CD14-positive monocyte (primary cell): ENCODE measurements at regions not wholly inside any gene's neighbourhood (a gene's known extent, or its start where the extent isn't known, plus 50 kb on each side); places are given as distances from the start of the nearest gene placed in this dataset.

ENCODE experiments used
- DNase-seq, 3 donors: peaks; one replicate each; pipeline ENCODE4 v3.0.0-alpha.2; 2011 to 2022
- H2AFZ ChIP-seq: 2 replicates; pipeline ENCODE4 v1.6.0; 2012; ENCODE audit warnings: mild to moderate bottlenecking, low read depth, low read length, inconsistent platforms; ENCODE audit not compliant: insufficient read depth, poor library complexity, severe bottlenecking
- H3K27ac ChIP-seq, 2 donors: 1 replicate in 1 of 2; 2 replicates in 1 of 2; pipeline ENCODE4 v1.5.1; 2012 to 2013; ENCODE audit warnings: low read length in 2 of 2, control low read depth in 1 of 2, inconsistent platforms in 1 of 2, low read depth in 1 of 2, mild to moderate bottlenecking in 1 of 2
- H3K27me3 ChIP-seq, 2 donors: one replicate each; pipeline versions ENCODE4 v1.6.0 to v1.6.1; 2011 to 2013; ENCODE audit warnings: low read length in 2 of 2; ENCODE audit not compliant: control insufficient read depth in 2 of 2, insufficient read depth in 2 of 2
- H3K36me3 ChIP-seq, 2 donors: replicated peaks in 1 of 2; 1 replicate in 1 of 2; 2 replicates in 1 of 2; pipeline versions ENCODE4 v1.5.1 to v1.6.1; 2012 to 2013; ENCODE audit warnings: low read length in 2 of 2, control low read depth in 1 of 2, inconsistent platforms in 1 of 2, mild to moderate bottlenecking in 1 of 2; ENCODE audit not compliant: insufficient read depth in 2 of 2, control insufficient read depth in 1 of 2
- H3K4me1 ChIP-seq, 2 donors: 1 replicate in 1 of 2; 2 replicates in 1 of 2; pipeline versions ENCODE4 v1.5.1 to v1.6.1; 2012 to 2013; ENCODE audit warnings: low read length in 2 of 2, control low read depth in 1 of 2, inconsistent platforms in 1 of 2, mild to moderate bottlenecking in 1 of 2, moderate library complexity in 1 of 2; ENCODE audit not compliant: insufficient read depth in 2 of 2, control insufficient read depth in 1 of 2
- H3K4me2 ChIP-seq: replicated peaks from 2 replicates; pipeline ENCODE3; 2012; ENCODE audit warnings: low read length, moderate library complexity, mild to moderate bottlenecking; ENCODE audit not compliant: poor library complexity, severe bottlenecking; ENCODE audit errors: extremely low read depth
- H3K4me3 ChIP-seq, 3 experiments: fragments of 200-600 bp in 1 of 3; sonication (generic) in 1 of 3; replicated peaks in 1 of 3; 1 replicate in 2 of 3; 2 replicates in 1 of 3; pipeline ENCODE4 v1.5.1; 2011 to 2013; ENCODE audit warnings: low read length in 3 of 3, mild to moderate bottlenecking in 3 of 3, control low read depth in 2 of 3, low read depth in 2 of 3, inconsistent platforms in 1 of 3, moderate library complexity in 1 of 3
- H3K79me2 ChIP-seq: 2 replicates; pipeline ENCODE4 v1.6.0; 2012; ENCODE audit warnings: mild to moderate bottlenecking, control low read depth, inconsistent platforms, low read length, moderate library complexity; ENCODE audit not compliant: insufficient read depth
- H3K9ac ChIP-seq: 2 replicates; pipeline ENCODE4 v1.6.0; 2017; ENCODE audit warnings: low read length, mild to moderate bottlenecking; ENCODE audit not compliant: insufficient read depth, poor library complexity, severe bottlenecking
- H3K9me3 ChIP-seq, 2 donors: replicated peaks in 1 of 2; 1 replicate in 1 of 2; 2 replicates in 1 of 2; pipeline versions ENCODE4 v1.5.1 to v1.6.1; 2012 to 2013; ENCODE audit warnings: low read length in 2 of 2, control low read depth in 1 of 2; ENCODE audit not compliant: control insufficient read depth in 1 of 2, insufficient read depth in 1 of 2
- H4K20me1 ChIP-seq: 2 replicates; pipeline ENCODE4 v1.6.0; 2012; ENCODE audit warnings: mild to moderate bottlenecking, low read length, control low read depth, moderate library complexity; ENCODE audit not compliant: insufficient read depth
- H3K27ac Mint-ChIP-seq, 7 donors: one replicate each; pipeline ENCODE4 v1.8.0; 2020; ENCODE audit warnings: mild to moderate bottlenecking in 7 of 7, mixed read lengths in 7 of 7, moderate library complexity in 6 of 7, inconsistent platforms in 2 of 7
- H3K27me3 Mint-ChIP-seq, 3 donors: one replicate each; pipeline ENCODE4 v1.8.0; 2021 to 2022; ENCODE audit warnings: low read depth in 3 of 3, mild to moderate bottlenecking in 3 of 3, mixed read lengths in 3 of 3, moderate library complexity in 3 of 3, inconsistent platforms in 1 of 3
- H3K36me3 Mint-ChIP-seq, 2 donors: one replicate each; pipeline ENCODE4 v1.8.0; 2020; ENCODE audit warnings: mixed read lengths in 2 of 2, inconsistent platforms in 1 of 2, mild to moderate bottlenecking in 1 of 2
- H3K4me1 Mint-ChIP-seq: one replicate; pipeline ENCODE4 v1.8.0; 2020; ENCODE audit warnings: mild to moderate bottlenecking, mixed read lengths
- H3K4me3 Mint-ChIP-seq, 2 donors: one replicate each; pipeline ENCODE4 v1.8.0; 2020; ENCODE audit warnings: mild to moderate bottlenecking in 2 of 2, mixed read lengths in 2 of 2, moderate library complexity in 1 of 2
- H3K9me3 Mint-ChIP-seq, 7 donors: one replicate each; pipeline ENCODE4 v1.8.0; 2020 to 2022; ENCODE audit warnings: mixed read lengths in 7 of 7, mild to moderate bottlenecking in 6 of 7, moderate library complexity in 6 of 7, inconsistent platforms in 2 of 7
- WGBS: methylation state at CpG from one replicate; pipeline ENCODE4 v1.1.5; 2013; ENCODE audit warnings: missing lambda C conversion rate; ENCODE audit not compliant: insufficient coverage; 5-methylcytosine and 5-hydroxymethylcytosine counted together
- intact Hi-C, 2 donors: fragments of 100-400 bp; cut with micrococcal nuclease; formaldehyde crosslinking; loops; one replicate each; pipeline versions ENCODE4 v1.15.0 to v1.15.1; 2023
- TF ChIP-seq, protein P1 (sequence below): fragments of 200-600 bp; IDR thresholded peaks from one replicate; pipeline ENCODE4 v1.8.0; 2022; ENCODE audit warnings: antibody characterized with exemption, mild to moderate bottlenecking

DNA sequence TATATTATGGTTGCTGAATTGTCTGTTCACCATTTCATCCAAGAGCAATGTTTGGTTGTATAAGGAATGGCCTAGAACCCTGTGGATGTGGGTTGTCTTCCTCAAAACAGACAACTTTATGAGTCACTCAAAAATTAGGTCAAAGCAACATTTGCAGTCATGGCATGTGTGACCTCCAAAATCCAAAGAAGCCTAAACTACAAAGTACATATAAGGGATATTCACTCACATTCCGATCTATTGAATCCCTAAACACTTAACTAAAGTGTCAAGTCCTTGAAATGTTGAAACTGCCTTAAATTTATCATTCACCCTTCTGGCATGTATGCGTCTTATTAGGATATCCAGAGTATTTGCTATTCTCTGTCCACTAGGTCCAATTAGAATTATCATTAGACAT, 491.5 kb downstream of the NUF2 start:
- no peak overlapping the region for H3K9ac ChIP-seq
- TF ChIP-seq, protein P1, sequence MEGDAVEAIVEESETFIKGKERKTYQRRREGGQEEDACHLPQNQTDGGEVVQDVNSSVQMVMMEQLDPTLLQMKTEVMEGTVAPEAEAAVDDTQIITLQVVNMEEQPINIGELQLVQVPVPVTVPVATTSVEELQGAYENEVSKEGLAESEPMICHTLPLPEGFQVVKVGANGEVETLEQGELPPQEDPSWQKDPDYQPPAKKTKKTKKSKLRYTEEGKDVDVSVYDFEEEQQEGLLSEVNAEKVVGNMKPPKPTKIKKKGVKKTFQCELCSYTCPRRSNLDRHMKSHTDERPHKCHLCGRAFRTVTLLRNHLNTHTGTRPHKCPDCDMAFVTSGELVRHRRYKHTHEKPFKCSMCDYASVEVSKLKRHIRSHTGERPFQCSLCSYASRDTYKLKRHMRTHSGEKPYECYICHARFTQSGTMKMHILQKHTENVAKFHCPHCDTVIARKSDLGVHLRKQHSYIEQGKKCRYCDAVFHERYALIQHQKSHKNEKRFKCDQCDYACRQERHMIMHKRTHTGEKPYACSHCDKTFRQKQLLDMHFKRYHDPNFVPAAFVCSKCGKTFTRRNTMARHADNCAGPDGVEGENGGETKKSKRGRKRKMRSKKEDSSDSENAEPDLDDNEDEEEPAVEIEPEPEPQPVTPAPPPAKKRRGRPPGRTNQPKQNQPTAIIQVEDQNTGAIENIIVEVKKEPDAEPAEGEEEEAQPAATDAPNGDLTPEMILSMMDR: no peak
- no peak overlapping the region for H2AFZ ChIP-seq
- Mint-ChIP-seq H3K4me3 (no peak overlapping the region), H3K27ac (no peak overlapping the region), H3K27me3 (peaks cover 0 to 2% (median under 1%) of the 10 kb centered on the region in 3 donors), H3K9me3 (peaks cover 0 to 4% (median 2%) of the 10 kb centered on the region in 7 donors), H3K4me1 (no peaks in the 10 kb centered on the region), H3K36me3 (no peaks in the 10 kb centered on the region)
- H3K36me3 ChIP-seq: no peaks in the 10 kb centered on the region
- WGBS: no CpG with 5 or more reads among the region's 2 CpGs
- no peaks in the 10 kb centered on the region for H3K27me3 ChIP-seq
- H3K9me3 ChIP-seq: no peaks in the 10 kb centered on the region
- DNase-seq: no peak
- no peaks in the 10 kb centered on the region for H4K20me1 ChIP-seq
- H3K4me2 ChIP-seq: no peak overlapping the region
- intact Hi-C loops: no loop called here
- H3K79me2 ChIP-seq: no peaks in the 10 kb centered on the region
- no peaks in the 10 kb centered on the region for H3K4me1 ChIP-seq
- no peak overlapping the region for H3K27ac ChIP-seq
- no peak overlapping the region for H3K4me3 ChIP-seq

DNA sequence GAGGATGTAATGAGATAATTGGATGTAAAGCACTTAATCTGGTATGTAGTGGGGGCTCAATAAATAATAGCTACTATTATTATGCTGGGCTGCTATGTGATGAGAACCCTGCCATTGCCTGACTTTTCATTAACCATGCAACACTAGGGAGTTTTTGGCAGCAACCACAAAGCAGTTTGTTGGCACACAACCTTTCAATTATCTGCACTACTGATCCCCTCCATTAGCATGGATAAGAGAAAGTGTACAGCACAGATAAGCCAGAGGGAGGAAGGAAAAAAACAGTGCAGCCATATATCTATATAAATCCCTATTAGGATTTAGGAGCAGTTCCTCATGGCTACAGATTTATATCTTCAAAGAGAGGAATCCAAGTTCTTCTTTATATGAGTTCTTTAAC, 498.5 kb downstream of the NUF2 start:
- Mint-ChIP-seq H3K4me3 (no peak overlapping the region), H3K36me3 (no peaks in the 10 kb centered on the region), H3K27me3 (peaks cover 2% of the 10 kb centered on the region in 3 donors), H3K4me1 (no peaks in the 10 kb centered on the region), H3K9me3 (peaks cover 0 to 3% (median 0%) of the 10 kb centered on the region in 7 donors), H3K27ac (no peak overlapping the region)
- H3K79me2 ChIP-seq: no peaks in the 10 kb centered on the region
- no peaks in the 10 kb centered on the region for H4K20me1 ChIP-seq
- H2AFZ ChIP-seq: no peak overlapping the region
- H3K27ac ChIP-seq: no peak overlapping the region
- TF ChIP-seq, protein P1: no peak
- no peaks in the 10 kb centered on the region for H3K4me1 ChIP-seq
- no peak overlapping the region for H3K9ac ChIP-seq
- intact Hi-C loops: no loop called here
- DNase-seq: no peak
- H3K4me2 ChIP-seq: no peak overlapping the region
- H3K9me3 ChIP-seq: no peaks in the 10 kb centered on the region
- H3K36me3 ChIP-seq: no peaks in the 10 kb centered on the region
- H3K27me3 ChIP-seq: no peaks in the 10 kb centered on the region
- no peak overlapping the region for H3K4me3 ChIP-seq
